ENCODE measurements at regions not wholly inside any gene's neighbourhood (a gene's known extent, or its start where the extent isn't known, plus 50 kb on each side); places are given as distances from the start of the nearest gene placed in this dataset.

- WGBS, 2 experiments (ENCODE audit: insufficient coverage in 2 of 2), result 85 to 100% methylated on average over 1 of the region's 5 CpGs
- Histone ChIP-seq H3K9me3 (ENCODE audit: control insufficient read depth, low read length) (peaks cover 5% of the 10 kb centered on the region), H3K36me3 (ENCODE audit: control insufficient read depth, insufficient read depth, low read length) (peaks cover 47% of the 10 kb centered on the region), H3K27ac (ENCODE audit: low read depth, low read length, severe bottlenecking) (no peak overlapping the region), H3K4me1 (ENCODE audit: control insufficient read depth, insufficient read depth, low read length, poor library complexity, severe bottlenecking) (no peaks in the 10 kb centered on the region), H3K4me3 (ENCODE audit: extremely low read depth, insufficient read depth, low read length, poor library complexity, severe bottlenecking) (no peak overlapping the region)
Measured at GRCh38 chr22:25482091-25482760, 82.2 kb upstream of the GRK3 start.

GRCh38 chr22:25482868-25483639 is 81.4 kb upstream of the GRK3 start:
- Histone ChIP-seq H3K36me3 (ENCODE audit: control insufficient read depth, insufficient read depth, low read length) (peaks cover 42% of the 10 kb centered on the region), H3K4me1 (ENCODE audit: control insufficient read depth, insufficient read depth, low read length, poor library complexity, severe bottlenecking) (no peaks in the 10 kb centered on the region), H3K4me3 (ENCODE audit: extremely low read depth, insufficient read depth, low read length, poor library complexity, severe bottlenecking) (no peak overlapping the region), H3K27ac (ENCODE audit: low read depth, low read length, severe bottlenecking) (no peak overlapping the region), H3K9me3 (ENCODE audit: control insufficient read depth, low read length) (no peaks in the 10 kb centered on the region)
- WGBS, 2 experiments (ENCODE audit: insufficient coverage in 2 of 2), result 89 to 100% methylated on average over 1 of the region's 3 CpGs

- H3K9me3 ChIP-seq (ENCODE audit: control insufficient read depth, low read length), result no peaks in the 10 kb centered on the region
- 67 to 86% methylated on average over 1 of the region's 1 CpG for WGBS, 2 experiments (ENCODE audit: insufficient coverage in 2 of 2)
- H3K36me3 ChIP-seq (ENCODE audit: control insufficient read depth, insufficient read depth, low read length), result peaks cover 37% of the 10 kb centered on the region
- H3K4me3 ChIP-seq (ENCODE audit: extremely low read depth, insufficient read depth, low read length, poor library complexity, severe bottlenecking), result no peak overlapping the region
- no peak overlapping the region for H3K27ac ChIP-seq (ENCODE audit: low read depth, low read length, severe bottlenecking)
- no peaks in the 10 kb centered on the region for H3K4me1 ChIP-seq (ENCODE audit: control insufficient read depth, insufficient read depth, low read length, poor library complexity, severe bottlenecking)
Measured at GRCh38 chr22:25483931-25484330, 80.5 kb upstream of the GRK3 start.

- H3K4me3 ChIP-seq (ENCODE audit: extremely low read depth, insufficient read depth, low read length, poor library complexity, severe bottlenecking), result no peak overlapping the region
- H3K36me3 ChIP-seq (ENCODE audit: control insufficient read depth, insufficient read depth, low read length), result peaks cover 35% of the 10 kb centered on the region
- no peaks in the 10 kb centered on the region for H3K4me1 ChIP-seq (ENCODE audit: control insufficient read depth, insufficient read depth, low read length, poor library complexity, severe bottlenecking)
- 100% methylated on average over 3 of the region's 3 CpGs for WGBS, 2 experiments (ENCODE audit: insufficient coverage in 2 of 2)
- no peaks in the 10 kb centered on the region for H3K9me3 ChIP-seq (ENCODE audit: control insufficient read depth, low read length)
- no peak overlapping the region for H3K27ac ChIP-seq (ENCODE audit: low read depth, low read length, severe bottlenecking)
Measured at GRCh38 chr22:25484521-25485315, 79.8 kb upstream of the GRK3 start.

- H3K27ac ChIP-seq (ENCODE audit: low read depth, low read length, severe bottlenecking), result no peak overlapping the region
- no peaks in the 10 kb centered on the region for H3K4me1 ChIP-seq (ENCODE audit: control insufficient read depth, insufficient read depth, low read length, poor library complexity, severe bottlenecking)
- 94 to 97% methylated on average over 6 to 7 of the region's 7 CpGs for WGBS, 2 experiments (ENCODE audit: insufficient coverage in 2 of 2)
Measured at GRCh38 chr22:25485626-25486545, 78.6 kb upstream of the GRK3 start.

GRCh38 chr22:25487508-25487907 is 77.0 kb upstream of the GRK3 start:
- WGBS, 2 experiments (ENCODE audit: insufficient coverage in 2 of 2), result 97% methylated on average over 6 of the region's 6 CpGs

More at GRCh38 chr22:25485626-25486545, 78.6 kb upstream of the GRK3 start:
- Histone ChIP-seq H3K4me3 (ENCODE audit: extremely low read depth, insufficient read depth, low read length, poor library complexity, severe bottlenecking) (no peak overlapping the region), H3K36me3 (ENCODE audit: control insufficient read depth, insufficient read depth, low read length) (peaks cover 35% of the 10 kb centered on the region), H3K9me3 (ENCODE audit: control insufficient read depth, low read length) (no peaks in the 10 kb centered on the region)

GRCh38 chr22:25488244-25489020 is 76.0 kb upstream of the GRK3 start:
- Histone ChIP-seq H3K27ac (ENCODE audit: low read depth, low read length, severe bottlenecking) (no peak overlapping the region), H3K9me3 (ENCODE audit: control insufficient read depth, low read length) (no peaks in the 10 kb centered on the region), H3K4me3 (ENCODE audit: extremely low read depth, insufficient read depth, low read length, poor library complexity, severe bottlenecking) (no peak overlapping the region), H3K36me3 (ENCODE audit: control insufficient read depth, insufficient read depth, low read length) (peaks cover 25% of the 10 kb centered on the region), H3K4me1 (ENCODE audit: control insufficient read depth, insufficient read depth, low read length, poor library complexity, severe bottlenecking) (no peaks in the 10 kb centered on the region)
- no CpG with 5 or more reads among the region's 3 CpGs for WGBS, 2 experiments (ENCODE audit: insufficient coverage in 2 of 2)

More at GRCh38 chr22:25487508-25487907, 77.0 kb upstream of the GRK3 start:
- no peak overlapping the region for H3K4me3 ChIP-seq (ENCODE audit: extremely low read depth, insufficient read depth, low read length, poor library complexity, severe bottlenecking)
- H3K4me1 ChIP-seq (ENCODE audit: control insufficient read depth, insufficient read depth, low read length, poor library complexity, severe bottlenecking), result no peaks in the 10 kb centered on the region
- no peak overlapping the region for H3K27ac ChIP-seq (ENCODE audit: low read depth, low read length, severe bottlenecking)
- H3K36me3 ChIP-seq (ENCODE audit: control insufficient read depth, insufficient read depth, low read length), result peaks cover 26% of the 10 kb centered on the region
- no peaks in the 10 kb centered on the region for H3K9me3 ChIP-seq (ENCODE audit: control insufficient read depth, low read length)

- Histone ChIP-seq H3K9me3 (ENCODE audit: control insufficient read depth, low read length) (no peaks in the 10 kb centered on the region), H3K36me3 (ENCODE audit: control insufficient read depth, insufficient read depth, low read length) (peaks cover 11% of the 10 kb centered on the region), H3K4me3 (ENCODE audit: extremely low read depth, insufficient read depth, low read length, poor library complexity, severe bottlenecking) (no peak overlapping the region), H3K27ac (ENCODE audit: low read depth, low read length, severe bottlenecking) (no peak overlapping the region), H3K4me1 (ENCODE audit: control insufficient read depth, insufficient read depth, low read length, poor library complexity, severe bottlenecking) (no peaks in the 10 kb centered on the region)
- WGBS, 2 experiments (ENCODE audit: insufficient coverage in 2 of 2), result no CpG with 5 or more reads among the region's 1 CpG
Measured at GRCh38 chr22:25489947-25490346, 74.5 kb upstream of the GRK3 start.

GRCh38 chr22:25490896-25491295 is 73.6 kb upstream of the GRK3 start:
- Histone ChIP-seq H3K36me3 (ENCODE audit: control insufficient read depth, insufficient read depth, low read length) (peaks cover 9% of the 10 kb centered on the region), H3K9me3 (ENCODE audit: control insufficient read depth, low read length) (no peaks in the 10 kb centered on the region), H3K4me1 (ENCODE audit: control insufficient read depth, insufficient read depth, low read length, poor library complexity, severe bottlenecking) (no peaks in the 10 kb centered on the region), H3K27ac (ENCODE audit: low read depth, low read length, severe bottlenecking) (no peak overlapping the region), H3K4me3 (ENCODE audit: extremely low read depth, insufficient read depth, low read length, poor library complexity, severe bottlenecking) (no peak overlapping the region)
- 91 to 93% methylated on average over 5 of the region's 5 CpGs for WGBS, 2 experiments (ENCODE audit: insufficient coverage in 2 of 2)
